Prostate gland (tissue), 2 donors: ENCODE measurements at regions not wholly inside any gene's neighbourhood (a gene's known extent, or its start where the extent isn't known, plus 50 kb on each side); places are given as distances from the start of the nearest gene placed in this dataset.

Source experiments
- DNase-seq: peaks from one replicate; pipeline ENCODE4 v3.0.0-alpha.2; 2019; ENCODE audit warnings: low spot score
- H3K27ac ChIP-seq, 2 donors: fragments of 200-600 bp; sonication (generic); 2 replicates each; pipeline ENCODE4 v1.5.1; 2017 to 2019
- H3K27me3 ChIP-seq: fragments of 200-600 bp; sonication (generic); replicated peaks from 2 replicates; pipeline ENCODE4 v1.5.1; 2019; ENCODE audit not compliant: insufficient read depth
- H3K36me3 ChIP-seq, 2 donors: fragments of 200-600 bp; sonication (generic); 1 replicate in 1 of 2; 2 replicates in 1 of 2; pipeline versions ENCODE4 v1.5.1 to v1.8.1; 2017 to 2019
- H3K4me1 ChIP-seq: fragments of 200-600 bp; sonication (generic); replicated peaks from 2 replicates; pipeline ENCODE4 v1.5.1; 2019
- H3K4me3 ChIP-seq, 2 donors: fragments of 200-600 bp; sonication (generic); 2 replicates each; pipeline ENCODE4 v1.5.1; 2017 to 2019
- H3K9me3 ChIP-seq: fragments of 200-600 bp; sonication (generic); 2 replicates; pipeline ENCODE4 v1.5.1; 2017
- CTCF ChIP-seq, 4 experiments: fragments of 200-600 bp in 2 of 4; fragments of 450-650 bp in 2 of 4; sonication (generic) in 2 of 4; IDR thresholded peaks; 1 replicate in 3 of 4; 2 replicates in 1 of 4; pipeline ENCODE4 v1.5.1; 2016 to 2019; ENCODE audit warnings: antibody characterized with exemption in 4 of 4, mild to moderate bottlenecking in 2 of 4, moderate library complexity in 2 of 4
- POLR2A ChIP-seq: fragments of 450-650 bp; IDR thresholded peaks from one replicate; pipeline ENCODE4 v1.6.1; 2016; ENCODE audit warnings: antibody characterized with exemption, mild to moderate bottlenecking
- POLR2AphosphoS5 ChIP-seq: sonication (generic); formaldehyde crosslinking; IDR thresholded peaks from one replicate; pipeline ENCODE4 v1.6.1; 2017; ENCODE audit warnings: antibody characterized with exemption
- WGBS: methylation state at CpG from one replicate; pipeline ENCODE4 v1.1.5; 2018; 5-methylcytosine and 5-hydroxymethylcytosine counted together
- intact Hi-C: fragments of 100-400 bp; cut with DNase I; formaldehyde crosslinking; loops from one replicate; pipeline ENCODE4 v1.14.2; 2022

DNA sequence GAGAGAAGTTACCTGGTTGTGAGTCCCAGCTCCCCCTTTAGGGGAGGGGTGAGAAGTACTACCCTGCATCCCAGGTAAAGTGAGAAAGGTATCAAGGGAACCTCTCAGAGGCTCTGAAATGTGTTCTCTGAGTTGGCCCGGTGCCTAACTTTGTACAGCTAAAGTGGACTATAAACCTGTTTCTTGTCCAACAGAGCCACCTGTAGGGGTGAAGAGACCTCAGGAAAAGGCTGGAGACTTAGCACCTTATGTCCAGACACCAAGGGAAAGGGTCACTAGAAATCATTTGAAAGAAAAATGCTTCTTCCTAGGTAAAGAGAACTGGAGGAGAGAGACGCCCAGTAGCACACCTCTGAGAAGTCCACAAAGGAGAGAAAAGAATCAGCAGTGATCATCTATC, 108.3 kb upstream of the KIF2A start:
- no peak for TF ChIP-seq POLR2AphosphoS5
- TF ChIP-seq CTCF (IDR thresholded peaks at IDR 0.05), result no peak
- WGBS, result 75% methylated on average over 2 of the region's 2 CpGs

DNA sequence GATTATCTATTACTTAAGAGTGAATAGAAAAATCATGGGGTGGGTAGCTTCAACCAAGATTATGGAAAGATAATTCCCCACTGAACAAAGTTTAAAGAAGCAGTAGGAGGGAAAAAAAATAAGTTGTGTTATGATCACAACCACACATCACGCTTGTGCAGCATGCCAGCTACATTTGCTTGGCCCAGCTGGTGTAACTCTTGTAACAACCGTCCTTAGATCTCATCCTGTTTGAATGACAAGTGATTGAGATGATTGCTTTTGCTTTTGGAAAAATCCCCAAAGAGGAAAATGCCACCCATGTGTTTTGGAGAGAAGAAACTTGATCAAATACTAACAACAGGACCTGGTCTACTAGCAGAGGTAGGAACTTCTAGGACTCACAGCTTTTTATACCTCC, 107.6 kb upstream of the KIF2A start:
- Histone ChIP-seq H3K27ac (no peak overlapping the region), H3K4me1 (no peaks in the 10 kb centered on the region), H3K27me3 (no peaks in the 10 kb centered on the region), H3K9me3 (no peaks in the 10 kb centered on the region), H3K4me3 (no peak overlapping the region), H3K36me3 (no peaks in the 10 kb centered on the region)
- DNase-seq, result no peak
- intact Hi-C loops, result no loop called here
- 83% methylated on average over 2 of the region's 2 CpGs for WGBS
- TF ChIP-seq POLR2AphosphoS5, result no peak

More for the DNA sequence above, 108.3 kb upstream of the KIF2A start:
- Histone ChIP-seq H3K27me3 (no peaks in the 10 kb centered on the region), H3K9me3 (no peaks in the 10 kb centered on the region), H3K4me3 (no peak overlapping the region), H3K4me1 (no peaks in the 10 kb centered on the region), H3K36me3 (no peaks in the 10 kb centered on the region), H3K27ac (no peak overlapping the region)
- DNase-seq, result no peak
- intact Hi-C loops, result no loop called here

GRCh38 chr5:62199792-62200716, 106.0 kb upstream of the KIF2A start:
- WGBS, result 67% methylated on average over 7 of the region's 7 CpGs
- DNase-seq, result no peak
- H3K4me1 ChIP-seq, result no peaks in the 10 kb centered on the region
- H3K27ac ChIP-seq, result no peak overlapping the region
- intact Hi-C loops, result no loop called here
- TF ChIP-seq POLR2A, result no peak
- no peak for TF ChIP-seq POLR2AphosphoS5
- TF ChIP-seq CTCF (IDR thresholded peaks at IDR 0.05), result no peak
- H3K36me3 ChIP-seq, result no peaks in the 10 kb centered on the region
- no peaks in the 10 kb centered on the region for H3K27me3 ChIP-seq
- no peak overlapping the region for H3K4me3 ChIP-seq
- no peaks in the 10 kb centered on the region for H3K9me3 ChIP-seq

DNA sequence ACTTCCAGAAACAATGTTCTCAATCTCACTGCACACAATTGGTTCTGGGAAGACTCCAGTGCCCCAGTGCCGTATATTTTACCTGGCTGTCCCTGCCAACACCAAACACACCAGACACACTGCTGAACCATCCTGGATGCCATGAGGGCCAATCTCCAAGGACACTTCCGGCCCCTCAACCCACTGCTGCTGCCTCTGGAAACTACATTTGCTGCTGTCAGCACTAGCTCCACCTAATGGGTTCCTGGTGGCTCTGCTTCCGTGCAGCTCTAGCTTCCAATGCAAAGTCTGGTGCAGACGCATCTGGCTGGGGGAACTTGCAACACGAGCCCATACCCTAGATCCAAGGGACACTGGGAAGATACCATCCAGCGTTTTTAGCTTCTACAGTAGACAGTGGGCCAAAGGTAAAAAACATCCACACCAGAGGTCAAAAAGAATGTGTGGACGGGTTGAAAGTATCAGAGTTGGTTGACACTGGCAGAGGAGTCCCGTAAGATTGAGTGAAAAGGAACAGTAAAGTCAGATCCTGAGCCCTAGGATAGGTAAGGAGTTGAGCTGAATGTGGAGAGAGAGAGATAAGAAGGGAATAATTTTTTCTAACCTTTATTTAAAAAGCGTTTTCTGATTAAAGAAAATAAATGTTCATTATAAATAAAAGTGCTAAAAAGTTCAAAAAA, 99.7 kb upstream of the KIF2A start:
- H3K27ac ChIP-seq, result no peak overlapping the region
- peaks cover 3% of the 10 kb centered on the region for H3K27me3 ChIP-seq
- DNase-seq, result no peak
- no peaks in the 10 kb centered on the region for H3K4me1 ChIP-seq
- TF ChIP-seq CTCF (IDR thresholded peaks at IDR 0.05) (no peak), POLR2AphosphoS5 (no peak), POLR2A (no peak)
- H3K36me3 ChIP-seq, result no peaks in the 10 kb centered on the region
- H3K4me3 ChIP-seq, result no peak overlapping the region
- intact Hi-C loops, result no loop called here
- no peaks in the 10 kb centered on the region for H3K9me3 ChIP-seq
- 66% methylated on average over 9 of the region's 9 CpGs for WGBS

DNA sequence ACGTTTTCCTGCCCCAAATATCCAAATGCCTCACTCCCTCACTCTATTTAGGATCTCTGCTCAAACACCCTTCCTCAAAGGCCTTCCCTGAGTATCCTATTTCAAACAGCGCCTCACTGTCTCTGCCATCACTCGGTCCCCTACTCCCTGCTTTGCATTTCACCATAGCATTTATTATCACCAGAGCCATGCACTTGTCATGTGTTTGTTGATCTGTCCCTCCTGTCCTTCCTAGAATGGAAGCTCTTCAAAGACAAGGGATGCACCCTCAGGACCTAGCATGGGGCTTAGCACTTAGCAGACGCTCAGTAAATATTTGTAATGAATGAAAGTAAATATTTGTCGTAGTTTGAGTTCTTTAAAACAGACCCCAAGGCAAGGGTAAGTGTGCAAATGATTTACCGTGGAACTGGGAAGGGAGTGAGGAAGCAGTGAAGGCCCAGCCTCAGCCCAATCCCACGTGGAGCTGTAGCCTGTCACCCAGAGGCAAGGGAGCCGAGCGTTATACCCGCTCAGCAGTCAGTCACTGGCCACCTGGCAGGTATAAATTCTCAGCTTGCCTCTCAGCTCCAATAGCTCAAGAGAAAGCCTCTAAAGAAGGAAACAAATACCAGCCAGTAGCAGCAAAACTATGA, 97.7 kb upstream of the KIF2A start:
- TF ChIP-seq POLR2A, result no peak
- TF ChIP-seq CTCF (IDR thresholded peaks at IDR 0.05), result no peak
- TF ChIP-seq POLR2AphosphoS5, result no peak
- H3K4me3 ChIP-seq, result no peak overlapping the region
- peaks cover 3% of the 10 kb centered on the region for H3K27me3 ChIP-seq
- WGBS, result 41% methylated on average over 10 of the region's 10 CpGs
- H3K27ac ChIP-seq, result no peak overlapping the region
- DNase-seq, result no peak
- no peaks in the 10 kb centered on the region for H3K4me1 ChIP-seq
- H3K36me3 ChIP-seq, result no peaks in the 10 kb centered on the region
- H3K9me3 ChIP-seq, result no peaks in the 10 kb centered on the region
- intact Hi-C loops, result no loop called here
